ENCODE measurements at regions not wholly inside any gene's neighbourhood (a gene's known extent, or its start where the extent isn't known, plus 50 kb on each side); places are given as distances from the start of the nearest gene placed in this dataset.

DNA sequence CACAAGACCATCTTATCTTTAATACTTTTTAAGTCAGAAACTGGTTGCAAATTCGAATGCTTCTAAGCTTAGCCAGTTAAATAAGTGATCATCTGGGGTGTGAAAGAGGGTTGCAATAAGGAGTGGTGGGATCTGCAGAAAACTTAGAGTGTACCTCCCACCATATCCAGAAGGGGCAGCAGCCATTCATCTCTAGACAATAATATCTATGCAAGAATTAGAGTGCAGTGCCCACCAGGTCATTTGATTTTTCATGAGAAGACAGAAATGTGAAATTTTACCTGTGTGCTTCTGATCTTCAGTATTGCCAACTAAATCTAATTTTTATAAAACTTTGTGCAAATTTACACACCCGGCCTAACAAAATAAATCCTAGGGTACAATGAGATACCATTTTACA lies 127.2 kb upstream of the SP4 start:
- no peaks in the 10 kb centered on the region for H3K27me3 ChIP-seq (ENCODE audit: insufficient read depth, low read depth, severe bottlenecking)
- DNase-seq = no peak
- no peak overlapping the region for H3K4me3 ChIP-seq (ENCODE audit: low read depth, low read length)
- H3K27ac ChIP-seq = no peak overlapping the region
- TF ChIP-seq, protein P1, sequence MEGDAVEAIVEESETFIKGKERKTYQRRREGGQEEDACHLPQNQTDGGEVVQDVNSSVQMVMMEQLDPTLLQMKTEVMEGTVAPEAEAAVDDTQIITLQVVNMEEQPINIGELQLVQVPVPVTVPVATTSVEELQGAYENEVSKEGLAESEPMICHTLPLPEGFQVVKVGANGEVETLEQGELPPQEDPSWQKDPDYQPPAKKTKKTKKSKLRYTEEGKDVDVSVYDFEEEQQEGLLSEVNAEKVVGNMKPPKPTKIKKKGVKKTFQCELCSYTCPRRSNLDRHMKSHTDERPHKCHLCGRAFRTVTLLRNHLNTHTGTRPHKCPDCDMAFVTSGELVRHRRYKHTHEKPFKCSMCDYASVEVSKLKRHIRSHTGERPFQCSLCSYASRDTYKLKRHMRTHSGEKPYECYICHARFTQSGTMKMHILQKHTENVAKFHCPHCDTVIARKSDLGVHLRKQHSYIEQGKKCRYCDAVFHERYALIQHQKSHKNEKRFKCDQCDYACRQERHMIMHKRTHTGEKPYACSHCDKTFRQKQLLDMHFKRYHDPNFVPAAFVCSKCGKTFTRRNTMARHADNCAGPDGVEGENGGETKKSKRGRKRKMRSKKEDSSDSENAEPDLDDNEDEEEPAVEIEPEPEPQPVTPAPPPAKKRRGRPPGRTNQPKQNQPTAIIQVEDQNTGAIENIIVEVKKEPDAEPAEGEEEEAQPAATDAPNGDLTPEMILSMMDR (IDR thresholded peaks at IDR 0.05; ENCODE audit: low read depth, low read length) = peak; percentile 34; the same call in 1 of the 2 replicates
- no peaks in the 10 kb centered on the region for H3K36me3 ChIP-seq
- no peaks in the 10 kb centered on the region for H3K9me3 ChIP-seq (ENCODE audit: severe bottlenecking)

DNA sequence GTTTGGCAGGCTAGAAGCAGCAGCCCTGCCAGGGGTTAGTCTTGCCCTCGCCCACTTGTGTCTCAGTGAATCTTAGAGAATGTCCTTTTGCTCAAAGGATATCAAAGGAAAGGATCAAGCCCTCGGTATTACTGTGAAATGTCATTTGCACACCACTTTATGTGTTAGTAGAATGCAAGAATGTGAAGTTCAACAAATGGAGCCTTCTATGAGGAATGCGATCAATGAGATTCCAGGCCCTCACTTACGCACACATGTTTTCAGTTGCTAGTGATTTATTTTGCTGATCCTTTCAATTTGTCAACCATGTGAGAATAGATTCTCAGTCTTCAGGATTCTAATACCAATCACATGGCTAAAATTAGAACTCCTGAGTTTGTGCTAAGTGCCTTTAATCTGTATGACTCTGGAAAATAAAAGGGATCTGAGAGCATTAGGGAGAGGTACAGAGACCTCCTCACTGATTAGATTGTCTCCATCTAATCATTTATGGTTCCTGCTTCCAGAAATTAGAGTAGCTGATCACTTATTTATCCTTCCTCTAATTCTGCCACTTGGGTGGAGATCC lies 123.0 kb upstream of the SP4 start:
- no peaks in the 10 kb centered on the region for H3K36me3 ChIP-seq
- no peak overlapping the region for H3K27ac ChIP-seq
- H3K9me3 ChIP-seq (ENCODE audit: severe bottlenecking) = peaks cover 6% of the 10 kb centered on the region
- H3K27me3 ChIP-seq (ENCODE audit: insufficient read depth, low read depth, severe bottlenecking) = no peaks in the 10 kb centered on the region
- no peak for DNase-seq
- H3K4me3 ChIP-seq (ENCODE audit: low read depth, low read length) = no peak overlapping the region
- TF ChIP-seq, protein P1 (IDR thresholded peaks at IDR 0.05; ENCODE audit: low read depth, low read length) = no peak

DNA sequence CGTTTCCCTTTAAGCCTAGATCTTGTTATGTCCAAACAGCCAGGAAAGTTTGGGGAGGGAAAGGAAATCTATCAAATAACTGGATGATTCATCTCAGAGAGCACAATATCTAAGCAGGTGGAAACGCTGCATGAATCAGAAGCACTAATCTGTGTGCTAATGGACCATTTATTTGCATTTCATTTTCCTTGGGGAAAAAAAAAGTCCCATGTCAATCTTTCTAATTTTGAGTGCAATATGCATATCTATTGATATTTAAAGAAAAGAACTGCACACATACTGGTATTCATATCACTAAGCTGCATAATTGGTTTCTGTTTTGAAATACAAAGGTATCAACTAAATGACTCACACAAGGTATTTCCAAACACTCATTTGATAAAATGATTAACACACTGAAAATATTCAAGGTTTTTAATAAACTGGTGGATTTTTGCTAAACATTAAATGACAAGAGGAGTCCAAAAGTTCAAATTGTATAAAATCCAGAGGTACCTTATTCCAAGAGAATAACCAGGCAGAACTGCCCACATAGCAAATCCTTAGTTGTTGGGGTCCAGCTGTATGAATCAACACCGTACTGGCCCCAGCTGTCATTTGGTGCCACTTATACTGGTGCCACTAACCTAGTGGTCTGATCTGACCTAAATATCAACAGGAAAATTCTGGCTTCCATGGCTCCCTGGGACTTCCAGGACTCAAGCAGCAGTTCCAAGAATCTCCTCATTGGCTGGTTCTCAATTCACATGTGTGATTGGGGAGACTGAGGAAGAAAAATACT lies 122.2 kb upstream of the SP4 start:
- H3K9me3 ChIP-seq (ENCODE audit: severe bottlenecking) = peaks cover 6% of the 10 kb centered on the region
- no peaks in the 10 kb centered on the region for H3K27me3 ChIP-seq (ENCODE audit: insufficient read depth, low read depth, severe bottlenecking)
- no peak overlapping the region for H3K27ac ChIP-seq
- no peak for DNase-seq
- H3K36me3 ChIP-seq = no peaks in the 10 kb centered on the region
- H3K4me3 ChIP-seq (ENCODE audit: low read depth, low read length) = no peak overlapping the region
- TF ChIP-seq, protein P1 (IDR thresholded peaks at IDR 0.05; ENCODE audit: low read depth, low read length) = no peak

DNA sequence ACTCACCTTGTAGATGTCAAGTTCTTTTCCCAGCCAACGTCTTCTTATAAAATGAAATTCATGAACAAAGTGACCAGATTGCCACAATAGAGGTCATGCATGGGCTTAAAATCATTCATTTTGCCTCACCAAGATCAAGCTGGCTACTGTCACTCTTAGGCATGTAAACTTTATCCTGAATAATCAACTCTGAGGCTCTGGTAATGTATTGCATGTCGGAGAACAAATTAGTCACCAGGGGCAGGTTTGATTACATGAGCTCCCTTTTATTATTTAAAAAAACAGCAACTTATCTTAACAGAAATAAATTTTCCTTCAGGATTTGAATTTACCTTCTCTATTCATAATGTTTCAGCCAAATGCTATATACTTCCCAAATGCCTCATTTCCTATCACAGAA lies 112.9 kb upstream of the SP4 start:
- DNase-seq = no peak
- TF ChIP-seq, protein P1 (IDR thresholded peaks at IDR 0.05; ENCODE audit: low read depth, low read length) = no peak
- no peaks in the 10 kb centered on the region for H3K36me3 ChIP-seq

DNA sequence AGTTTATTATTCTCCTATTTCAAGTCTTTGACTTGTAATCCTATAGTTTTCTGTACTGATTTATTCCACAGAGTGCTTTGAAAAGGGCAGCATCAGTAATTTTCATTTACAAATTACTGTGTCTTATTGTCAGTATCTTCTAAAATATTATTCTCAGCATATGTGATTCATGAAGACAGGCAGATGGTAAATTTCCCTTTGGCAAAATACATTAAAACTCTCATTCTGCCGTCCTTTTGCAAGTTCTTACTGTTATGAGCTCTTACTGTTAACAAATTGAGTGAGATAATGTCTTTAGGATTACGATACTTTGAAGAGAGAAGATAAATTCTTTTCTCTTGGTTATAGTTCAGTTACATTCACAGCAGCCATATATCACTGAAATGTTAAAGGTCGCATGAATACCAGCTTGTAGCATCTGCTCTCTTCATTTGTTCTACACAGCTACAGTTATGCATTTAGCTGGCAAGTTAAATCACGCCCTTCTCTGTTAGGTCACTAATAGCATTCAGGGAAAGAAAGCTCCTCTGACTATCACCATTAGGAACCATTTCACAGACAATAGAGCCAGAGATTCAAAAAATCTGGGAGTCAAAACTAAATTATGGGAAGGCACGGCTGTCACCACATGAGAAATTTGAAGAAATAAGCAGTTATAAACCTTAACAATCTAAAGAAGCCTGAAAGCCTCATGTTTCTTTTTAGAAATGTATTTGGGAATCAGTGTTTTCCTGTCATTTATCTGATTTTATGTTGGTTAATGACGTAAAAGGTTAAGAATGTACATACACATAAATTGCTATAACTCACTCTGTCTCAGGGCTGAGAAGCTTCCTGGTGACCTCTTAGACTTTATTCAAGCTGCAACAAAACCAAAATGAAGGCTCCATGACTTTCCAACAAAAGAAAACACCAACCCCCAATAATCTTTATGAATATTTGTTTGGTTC lies 109.6 kb upstream of the SP4 start:
- H3K27ac ChIP-seq = no peak overlapping the region
- DNase-seq = no peak
- TF ChIP-seq, protein P1 (IDR thresholded peaks at IDR 0.05; ENCODE audit: low read depth, low read length) = no peak
- H3K9me3 ChIP-seq (ENCODE audit: severe bottlenecking) = no peaks in the 10 kb centered on the region
- H3K4me3 ChIP-seq (ENCODE audit: low read depth, low read length) = no peak overlapping the region
- H3K36me3 ChIP-seq = no peaks in the 10 kb centered on the region
- no peaks in the 10 kb centered on the region for H3K27me3 ChIP-seq (ENCODE audit: insufficient read depth, low read depth, severe bottlenecking)

More for the DNA sequence above, 112.9 kb upstream of the SP4 start:
- Histone ChIP-seq H3K9me3 (ENCODE audit: severe bottlenecking) (no peaks in the 10 kb centered on the region), H3K4me3 (ENCODE audit: low read depth, low read length) (no peak overlapping the region), H3K27me3 (ENCODE audit: insufficient read depth, low read depth, severe bottlenecking) (no peaks in the 10 kb centered on the region), H3K27ac (no peak overlapping the region)

Measured in WERI-Rb-1 (cell line).